ENCODE measurements at regions not wholly inside any gene's neighbourhood (a gene's known extent, or its start where the extent isn't known, plus 50 kb on each side); places are given as distances from the start of the nearest gene placed in this dataset.

GRCh38 chr2:71927757-71928715, 219.6 kb downstream of the CYP26B1 start:
- TF ChIP-seq CTCF (IDR thresholded peaks at IDR 0.05; ENCODE audit: borderline replicate concordance, control extremely low read depth, extremely low read depth, insufficient read depth, missing control alignments), result no peak
- in situ Hi-C loops (cut with MboI; ENCODE audit: low sequenced_read_pairs, unreplicated experiment), result loop anchor here (25.0 kb wide), 1 partner anchor 809 kb away; no protein-coding TSS in a partner anchor
- DNase-seq (ENCODE audit: low spot score), result peak; percentile 4

GRCh38 chr2:71926876-71927756, 220.5 kb downstream of the CYP26B1 start:
- DNase-seq (ENCODE audit: low spot score), result peak; percentile 7

GRCh38 chr2:71926089-71926447, 221.6 kb downstream of the CYP26B1 start:
- in situ Hi-C loops (cut with MboI; ENCODE audit: low sequenced_read_pairs, unreplicated experiment), result loop anchor here (25.0 kb wide), 1 partner anchor 811 kb away; no protein-coding TSS in a partner anchor
- no peak for TF ChIP-seq CTCF (IDR thresholded peaks at IDR 0.05; ENCODE audit: borderline replicate concordance, control extremely low read depth, extremely low read depth, insufficient read depth, missing control alignments)
- no peak for DNase-seq (ENCODE audit: low spot score)

More at GRCh38 chr2:71926876-71927756, 220.5 kb downstream of the CYP26B1 start:
- TF ChIP-seq CTCF (IDR thresholded peaks at IDR 0.05; ENCODE audit: borderline replicate concordance, control extremely low read depth, extremely low read depth, insufficient read depth, missing control alignments), result no peak
- in situ Hi-C loops (cut with MboI; ENCODE audit: low sequenced_read_pairs, unreplicated experiment), result loop anchor here (25.0 kb wide), 1 partner anchor 810 kb away; no protein-coding TSS in a partner anchor

- in situ Hi-C loops (cut with MboI; ENCODE audit: low sequenced_read_pairs, unreplicated experiment), result loop anchor here (25.0 kb wide), 1 partner anchor 812 kb away; no protein-coding TSS in a partner anchor
- peak; percentile 11 for DNase-seq (ENCODE audit: low spot score)
- no peak for TF ChIP-seq CTCF (IDR thresholded peaks at IDR 0.05; ENCODE audit: borderline replicate concordance, control extremely low read depth, extremely low read depth, insufficient read depth, missing control alignments)
These were observed 222.2 kb downstream of the CYP26B1 start for GRCh38 chr2:71925268-71926088.

GRCh38 chr2:71923887-71924533, 223.7 kb downstream of the CYP26B1 start:
- in situ Hi-C loops (cut with MboI; ENCODE audit: low sequenced_read_pairs, unreplicated experiment), result no loop called here
- DNase-seq (ENCODE audit: low spot score), result peak; percentile 74

More at GRCh38 chr2:71923887-71924533, 223.7 kb downstream of the CYP26B1 start:
- TF ChIP-seq CTCF (IDR thresholded peaks at IDR 0.05; ENCODE audit: borderline replicate concordance, control extremely low read depth, extremely low read depth, insufficient read depth, missing control alignments), result peak; percentile 84

All from GM13976 (cell line).